ENCODE measurements at regions not wholly inside any gene's neighbourhood (a gene's known extent, or its start where the extent isn't known, plus 50 kb on each side); places are given as distances from the start of the nearest gene placed in this dataset.

DNA sequence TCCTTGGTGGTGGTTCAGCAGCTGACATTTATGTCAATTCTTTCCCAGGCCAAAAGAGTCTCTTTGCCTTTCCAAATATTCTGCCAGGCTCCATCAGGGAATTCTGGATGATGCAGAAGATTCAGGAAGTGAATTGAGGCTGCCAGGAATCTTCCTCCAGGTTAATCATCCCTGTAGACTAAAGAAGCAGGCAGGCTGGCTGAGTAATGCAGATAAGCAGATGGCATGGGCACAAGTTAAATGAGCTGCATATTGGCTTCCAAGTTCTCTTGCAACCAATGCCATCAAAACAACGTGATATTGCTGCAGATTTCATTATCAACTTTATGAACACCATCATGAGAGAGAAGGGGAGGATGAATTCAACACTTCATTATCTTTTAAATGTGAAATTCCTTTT is 324.5 kb downstream of the KCNN2 start:
- TF ChIP-seq CTCF (conservative IDR thresholded peaks at IDR 0.05; ENCODE audit: low read depth, low read length) (no peak), EZH2 (IDR thresholded peaks at IDR 0.05; ENCODE audit: borderline replicate concordance, low read depth, low read length, poor library complexity, severe bottlenecking) (no peak)

Measured in A673 (cell line).